Uterus (tissue), 2 donors: ENCODE measurements at regions not wholly inside any gene's neighbourhood (a gene's known extent, or its start where the extent isn't known, plus 50 kb on each side); places are given as distances from the start of the nearest gene placed in this dataset.

Experiments used
- CTCF ChIP-seq, 4 experiments: fragments of 200-600 bp in 2 of 4; fragments of 450-650 bp in 2 of 4; sonication (generic) in 2 of 4; IDR thresholded peaks; one replicate each; pipeline ENCODE4 v1.5.1; 2016 to 2019; ENCODE audit warnings: antibody characterized with exemption in 4 of 4, mild to moderate bottlenecking in 2 of 4, moderate library complexity in 1 of 4
- POLR2A ChIP-seq, 2 donors: fragments of 450-650 bp; IDR thresholded peaks; one replicate each; pipeline ENCODE4 v1.6.1; 2016; ENCODE audit warnings: antibody characterized with exemption in 2 of 2, mild to moderate bottlenecking in 1 of 2, moderate library complexity in 1 of 2

- TF ChIP-seq CTCF (IDR thresholded peaks at IDR 0.05) (no peak), POLR2A (IDR thresholded peaks at IDR 0.05) (no peak)
Observed at GRCh38 chr1:57966751-57967406, 543.0 kb upstream of the DAB1 start.
